ENCODE measurements at regions not wholly inside any gene's neighbourhood (a gene's known extent, or its start where the extent isn't known, plus 50 kb on each side); places are given as distances from the start of the nearest gene placed in this dataset.
"Not testable (repeated sequence)": the region's sequence is repeated elsewhere in the genome, so short reads cannot be mapped to it uniquely, and the experiment has no call there.

DNA sequence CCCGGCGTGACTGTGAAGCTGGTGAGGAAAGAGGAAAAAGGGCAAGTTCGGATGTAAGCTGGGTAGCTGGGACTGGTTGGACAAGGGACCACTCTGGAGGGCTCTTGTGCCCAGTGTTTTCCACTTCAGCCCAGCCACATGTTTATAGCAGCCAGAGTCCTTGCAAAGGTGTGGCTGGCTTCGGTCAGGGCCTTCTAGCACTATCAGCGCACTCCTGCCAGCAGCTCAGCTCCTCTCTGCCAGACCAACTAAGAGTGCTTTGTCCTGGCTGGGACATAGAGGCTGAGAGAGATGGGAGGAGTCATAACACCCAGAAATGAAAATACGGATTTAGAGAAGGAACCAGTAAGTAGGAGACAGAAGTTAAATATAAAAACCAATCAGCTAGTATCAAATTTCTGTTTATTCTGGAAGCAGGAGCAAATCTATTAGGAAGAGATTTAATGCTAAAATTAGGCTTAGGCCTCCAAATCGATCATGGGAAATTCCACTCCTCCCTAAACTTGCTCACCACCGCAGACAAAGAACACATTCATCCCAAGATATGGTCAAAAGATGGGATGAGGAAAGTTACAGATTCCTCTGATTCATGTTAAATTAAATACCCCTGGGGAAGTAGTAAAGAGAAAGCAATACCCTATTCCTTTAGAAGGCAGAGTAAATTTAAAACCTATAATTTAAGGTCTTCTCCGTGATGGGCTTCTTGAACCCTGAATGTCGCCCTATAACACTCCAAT is 135.0 kb downstream of the RALA start:
- H3K9me3 ChIP-seq (ENCODE audit: control insufficient read depth in 1 of 2, low read length in 2 of 2) = no peaks in the 10 kb centered on the region
- H3K27me3 ChIP-seq (ENCODE audit: control insufficient read depth in 1 of 2, insufficient read depth in 2 of 2, low read length in 2 of 2) = no peaks in the 10 kb centered on the region
- H3K36me3 ChIP-seq (ENCODE audit: control insufficient read depth in 1 of 2, insufficient read depth in 2 of 2, low read length in 2 of 2) = no peaks in the 10 kb centered on the region
- H3K4me1 ChIP-seq (ENCODE audit: control insufficient read depth in 1 of 2, insufficient read depth in 2 of 2, low read length in 2 of 2) = no peaks in the 10 kb centered on the region
- no peak overlapping the region for H3K9ac ChIP-seq (ENCODE audit: low read depth in 1 of 2, low read length in 2 of 2)
- H3K27ac ChIP-seq (ENCODE audit: low read depth, low read length) = no peak overlapping the region
- H3K4me3 ChIP-seq (ENCODE audit: low read depth in 1 of 2, low read length in 2 of 2) = no peak overlapping the region

DNA sequence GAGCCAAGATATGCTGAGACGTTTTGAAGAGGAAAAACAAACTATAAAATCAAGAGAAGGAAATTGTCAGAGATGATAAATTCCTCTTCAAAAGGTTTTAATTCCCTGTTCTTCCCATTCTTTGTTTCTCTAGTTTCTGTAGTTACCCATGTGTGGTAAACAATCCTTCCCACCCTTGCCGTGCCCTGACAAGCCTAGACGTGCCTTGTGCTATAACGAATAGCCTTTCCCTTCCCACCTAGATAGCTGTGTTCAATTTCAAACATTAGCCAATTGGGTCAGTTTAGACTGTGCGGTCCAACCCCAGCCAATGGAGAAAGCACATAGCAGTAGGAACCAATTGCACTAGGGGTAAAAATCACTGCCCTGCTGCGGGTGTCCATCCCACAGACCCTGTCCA is 138.1 kb downstream of the RALA start:
- Histone ChIP-seq H3K27ac (ENCODE audit: low read depth, low read length) (no peak overlapping the region), H3K9me3 (ENCODE audit: control insufficient read depth in 1 of 2, low read length in 2 of 2) (no peaks in the 10 kb centered on the region), H3K27me3 (ENCODE audit: control insufficient read depth in 1 of 2, insufficient read depth in 2 of 2, low read length in 2 of 2) (no peaks in the 10 kb centered on the region), H3K4me3 (ENCODE audit: low read depth in 1 of 2, low read length in 2 of 2) (no peak overlapping the region), H3K36me3 (ENCODE audit: control insufficient read depth in 1 of 2, insufficient read depth in 2 of 2, low read length in 2 of 2) (no peaks in the 10 kb centered on the region), H3K4me1 (ENCODE audit: control insufficient read depth in 1 of 2, insufficient read depth in 2 of 2, low read length in 2 of 2) (no peaks in the 10 kb centered on the region), H3K9ac (ENCODE audit: low read depth in 1 of 2, low read length in 2 of 2) (no peak overlapping the region)

DNA sequence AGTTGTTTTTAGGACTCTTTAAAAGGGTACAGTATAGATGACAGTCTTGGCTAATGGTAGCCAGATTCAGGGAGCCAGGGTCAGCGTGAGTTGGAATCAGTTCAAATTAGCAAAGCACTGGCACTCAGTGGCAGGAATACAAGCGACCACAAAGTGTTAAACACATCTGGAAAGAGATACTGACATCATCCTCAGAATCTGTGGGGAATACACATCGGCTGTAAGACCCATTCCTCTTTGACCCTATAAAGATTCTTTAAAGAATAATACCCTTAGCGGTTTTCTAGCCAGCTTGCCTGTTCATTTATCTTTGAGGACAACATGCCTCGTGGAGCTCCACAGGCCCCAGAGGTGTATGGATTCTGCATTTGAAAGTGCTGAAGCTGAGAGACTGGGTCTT is 139.1 kb downstream of the RALA start:
- not testable (repeated sequence) for H3K9ac ChIP-seq (ENCODE audit: low read depth in 1 of 2, low read length in 2 of 2); H3K27me3 ChIP-seq (ENCODE audit: control insufficient read depth in 1 of 2, insufficient read depth in 2 of 2, low read length in 2 of 2); H3K4me3 ChIP-seq (ENCODE audit: low read depth in 1 of 2, low read length in 2 of 2); H3K9me3 ChIP-seq (ENCODE audit: control insufficient read depth in 1 of 2, low read length in 2 of 2); H3K36me3 ChIP-seq (ENCODE audit: control insufficient read depth in 1 of 2, insufficient read depth in 2 of 2, low read length in 2 of 2); H3K27ac ChIP-seq (ENCODE audit: low read depth, low read length); H3K4me1 ChIP-seq (ENCODE audit: control insufficient read depth in 1 of 2, insufficient read depth in 2 of 2, low read length in 2 of 2)

DNA sequence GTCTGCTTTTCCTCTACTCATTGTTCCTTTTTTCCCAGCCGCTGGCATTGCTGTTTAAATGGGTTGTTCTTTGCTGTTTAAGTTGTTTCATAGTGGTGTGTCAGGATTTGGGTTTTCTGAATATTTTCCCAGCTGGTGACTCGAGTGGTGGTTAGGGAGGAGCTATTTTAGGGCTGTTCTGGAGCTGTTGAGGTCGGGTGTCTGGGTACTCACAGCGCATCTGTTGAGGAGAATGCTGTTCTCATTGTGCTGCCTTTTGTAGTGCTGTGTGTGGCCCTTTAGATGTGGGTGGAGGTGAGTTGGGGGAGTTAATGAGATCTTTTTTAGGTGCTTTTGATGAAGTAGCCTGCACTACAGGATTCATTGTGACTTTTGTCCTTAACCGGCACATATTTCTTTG is 139.5 kb downstream of the RALA start:
- not testable (repeated sequence) for H3K4me3 ChIP-seq (ENCODE audit: low read depth in 1 of 2, low read length in 2 of 2); H3K27me3 ChIP-seq (ENCODE audit: control insufficient read depth in 1 of 2, insufficient read depth in 2 of 2, low read length in 2 of 2); H3K9me3 ChIP-seq (ENCODE audit: control insufficient read depth in 1 of 2, low read length in 2 of 2); H3K36me3 ChIP-seq (ENCODE audit: control insufficient read depth in 1 of 2, insufficient read depth in 2 of 2, low read length in 2 of 2); H3K9ac ChIP-seq (ENCODE audit: low read depth in 1 of 2, low read length in 2 of 2); H3K27ac ChIP-seq (ENCODE audit: low read depth, low read length); H3K4me1 ChIP-seq (ENCODE audit: control insufficient read depth in 1 of 2, insufficient read depth in 2 of 2, low read length in 2 of 2)

DNA sequence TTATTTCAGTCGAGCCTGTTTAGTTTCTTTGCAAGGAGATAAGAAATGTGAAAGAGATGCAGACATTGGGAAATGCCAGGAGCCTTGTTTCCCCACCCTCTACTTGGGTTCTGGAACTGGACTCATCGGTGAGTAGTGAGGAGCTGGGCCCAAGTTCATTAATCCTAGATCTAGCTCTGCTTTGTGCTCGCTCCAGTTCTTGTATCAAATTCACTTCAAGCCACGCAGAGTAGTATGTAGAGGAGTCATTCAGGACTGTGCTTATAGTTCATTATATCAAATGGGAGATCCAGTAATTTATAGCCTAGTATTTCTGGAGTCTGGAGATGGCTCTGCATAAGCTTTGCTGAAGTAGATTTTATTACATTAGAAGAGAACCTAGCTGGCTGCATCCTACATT is 142.5 kb downstream of the RALA start:
- not testable (repeated sequence) for H3K27ac ChIP-seq (ENCODE audit: low read depth, low read length); H3K9me3 ChIP-seq (ENCODE audit: control insufficient read depth in 1 of 2, low read length in 2 of 2); H3K4me1 ChIP-seq (ENCODE audit: control insufficient read depth in 1 of 2, insufficient read depth in 2 of 2, low read length in 2 of 2); H3K27me3 ChIP-seq (ENCODE audit: control insufficient read depth in 1 of 2, insufficient read depth in 2 of 2, low read length in 2 of 2); H3K9ac ChIP-seq (ENCODE audit: low read depth in 1 of 2, low read length in 2 of 2); H3K4me3 ChIP-seq (ENCODE audit: low read depth in 1 of 2, low read length in 2 of 2); H3K36me3 ChIP-seq (ENCODE audit: control insufficient read depth in 1 of 2, insufficient read depth in 2 of 2, low read length in 2 of 2)

DNA sequence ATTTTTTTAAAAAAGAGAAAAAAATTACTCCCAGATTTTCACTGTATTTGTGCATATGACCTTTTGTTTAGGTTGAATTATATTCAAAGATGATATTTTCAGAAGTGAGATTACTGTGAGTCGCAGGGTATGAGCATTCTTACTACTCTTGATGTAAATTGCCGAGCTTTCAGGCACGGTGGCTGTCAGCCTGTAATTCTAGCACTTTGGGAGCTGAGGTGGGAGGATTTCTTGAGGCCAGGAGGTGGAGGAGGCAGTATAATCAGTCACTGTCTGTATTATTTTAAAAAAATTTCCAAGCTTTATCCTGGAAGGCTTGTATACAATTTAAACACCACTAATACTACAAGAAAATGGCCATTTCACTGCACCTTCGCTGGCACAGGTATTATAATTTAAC is 145.1 kb downstream of the RALA start:
- H3K9ac ChIP-seq (ENCODE audit: low read depth in 1 of 2, low read length in 2 of 2); H3K27ac ChIP-seq (ENCODE audit: low read depth, low read length); H3K4me3 ChIP-seq (ENCODE audit: low read depth in 1 of 2, low read length in 2 of 2); H3K36me3 ChIP-seq (ENCODE audit: control insufficient read depth in 1 of 2, insufficient read depth in 2 of 2, low read length in 2 of 2); H3K27me3 ChIP-seq (ENCODE audit: control insufficient read depth in 1 of 2, insufficient read depth in 2 of 2, low read length in 2 of 2); H3K4me1 ChIP-seq (ENCODE audit: control insufficient read depth in 1 of 2, insufficient read depth in 2 of 2, low read length in 2 of 2); H3K9me3 ChIP-seq (ENCODE audit: control insufficient read depth in 1 of 2, low read length in 2 of 2): not testable (repeated sequence)

DNA sequence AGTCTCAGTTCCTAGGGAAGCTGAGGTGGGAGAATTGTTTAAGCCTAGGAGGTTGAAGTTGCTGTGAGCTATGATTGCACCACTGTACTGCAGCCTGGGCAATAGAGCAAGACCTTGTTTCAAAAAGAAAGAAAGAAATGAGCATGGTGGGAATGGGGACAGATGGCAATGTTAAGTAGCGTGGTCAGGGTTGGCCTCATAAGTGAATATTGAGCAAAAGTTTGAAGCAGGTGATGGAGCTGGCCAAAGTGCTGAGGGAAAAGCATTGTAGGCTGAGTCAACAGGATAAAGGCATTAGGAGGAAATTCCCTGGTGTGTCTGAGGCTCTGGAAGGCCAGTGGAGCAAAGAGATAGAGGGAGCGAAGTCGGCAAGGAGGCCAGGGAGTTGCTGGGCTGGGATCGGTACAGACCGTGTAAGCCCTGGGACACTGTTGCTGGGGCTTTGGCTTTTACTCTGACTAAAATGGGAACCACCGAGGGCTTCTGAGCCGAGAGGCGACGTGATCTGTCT is 151.0 kb downstream of the RALA start:
- not testable (repeated sequence) for H3K9ac ChIP-seq (ENCODE audit: low read depth in 1 of 2, low read length in 2 of 2); H3K27me3 ChIP-seq (ENCODE audit: control insufficient read depth in 1 of 2, insufficient read depth in 2 of 2, low read length in 2 of 2); H3K27ac ChIP-seq (ENCODE audit: low read depth, low read length); H3K36me3 ChIP-seq (ENCODE audit: control insufficient read depth in 1 of 2, insufficient read depth in 2 of 2, low read length in 2 of 2); H3K4me1 ChIP-seq (ENCODE audit: control insufficient read depth in 1 of 2, insufficient read depth in 2 of 2, low read length in 2 of 2); H3K4me3 ChIP-seq (ENCODE audit: low read depth in 1 of 2, low read length in 2 of 2); H3K9me3 ChIP-seq (ENCODE audit: control insufficient read depth in 1 of 2, low read length in 2 of 2)

DNA sequence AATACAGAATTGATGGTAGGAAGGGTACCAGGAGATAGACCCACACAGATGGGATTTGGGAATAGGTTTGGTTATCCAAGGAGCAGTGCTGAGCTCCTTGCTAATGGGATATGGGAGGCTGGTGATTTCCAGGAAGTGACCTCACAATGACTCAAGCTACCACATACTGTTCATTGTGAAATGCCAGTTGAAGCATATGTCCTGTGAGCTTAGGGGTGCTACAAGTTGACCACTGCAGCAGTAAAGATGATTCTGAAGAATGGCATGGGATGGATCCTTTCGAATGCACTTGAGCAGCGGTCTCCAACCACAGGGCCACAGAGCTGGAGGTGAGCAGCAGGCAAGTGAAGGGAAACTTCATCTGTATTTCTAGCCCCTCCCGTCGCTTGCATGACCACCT is 158.2 kb downstream of the RALA start:
- H3K4me1 ChIP-seq (ENCODE audit: control insufficient read depth in 1 of 2, insufficient read depth in 2 of 2, low read length in 2 of 2); H3K9ac ChIP-seq (ENCODE audit: low read depth in 1 of 2, low read length in 2 of 2); H3K4me3 ChIP-seq (ENCODE audit: low read depth in 1 of 2, low read length in 2 of 2); H3K27me3 ChIP-seq (ENCODE audit: control insufficient read depth in 1 of 2, insufficient read depth in 2 of 2, low read length in 2 of 2); H3K36me3 ChIP-seq (ENCODE audit: control insufficient read depth in 1 of 2, insufficient read depth in 2 of 2, low read length in 2 of 2); H3K9me3 ChIP-seq (ENCODE audit: control insufficient read depth in 1 of 2, low read length in 2 of 2); H3K27ac ChIP-seq (ENCODE audit: low read depth, low read length): not testable (repeated sequence)

DNA sequence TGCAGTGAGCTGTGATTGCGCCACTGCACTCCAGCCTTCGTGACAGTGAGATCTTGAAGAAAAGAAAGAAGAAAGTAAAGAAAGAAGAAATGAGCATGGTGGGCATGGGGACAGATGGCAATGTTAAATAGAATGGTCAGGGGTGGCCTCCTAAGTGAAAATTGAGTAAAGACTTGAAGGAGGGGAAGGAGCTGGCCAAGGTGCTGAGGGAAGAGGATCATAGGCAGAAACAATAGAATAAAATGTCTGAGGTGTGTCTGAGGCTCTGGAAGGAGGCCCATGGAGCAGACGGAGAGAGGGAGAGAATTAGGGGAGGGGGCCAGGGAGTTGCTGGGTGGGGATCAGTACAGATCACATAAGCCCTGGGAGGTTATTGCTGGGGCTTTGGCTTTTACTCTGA is 163.1 kb downstream of the RALA start:
- H3K36me3 ChIP-seq (ENCODE audit: control insufficient read depth in 1 of 2, insufficient read depth in 2 of 2, low read length in 2 of 2); H3K9ac ChIP-seq (ENCODE audit: low read depth in 1 of 2, low read length in 2 of 2); H3K4me1 ChIP-seq (ENCODE audit: control insufficient read depth in 1 of 2, insufficient read depth in 2 of 2, low read length in 2 of 2); H3K9me3 ChIP-seq (ENCODE audit: control insufficient read depth in 1 of 2, low read length in 2 of 2); H3K4me3 ChIP-seq (ENCODE audit: low read depth in 1 of 2, low read length in 2 of 2); H3K27me3 ChIP-seq (ENCODE audit: control insufficient read depth in 1 of 2, insufficient read depth in 2 of 2, low read length in 2 of 2); H3K27ac ChIP-seq (ENCODE audit: low read depth, low read length): not testable (repeated sequence)

DNA sequence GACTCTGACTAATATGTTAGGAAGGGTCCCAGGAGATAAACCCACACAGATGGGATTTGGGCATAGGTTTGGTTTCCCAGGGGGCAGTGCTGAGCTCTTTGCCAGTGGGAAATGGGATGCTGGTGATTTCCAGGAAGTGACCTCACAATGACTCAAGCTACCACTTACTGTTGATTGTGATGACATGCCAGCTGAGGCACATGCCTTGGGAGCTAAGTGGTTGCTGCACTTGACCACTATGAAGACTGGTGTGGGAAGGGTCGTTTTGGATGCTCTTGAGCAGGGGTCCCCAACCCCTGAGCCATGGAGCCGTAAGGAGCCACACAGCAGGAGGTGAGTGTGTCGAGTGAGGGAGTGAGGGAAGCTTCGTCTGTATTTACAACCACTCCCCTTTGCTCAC is 159.0 kb upstream of the CDK13 start:
- H3K36me3 ChIP-seq (ENCODE audit: control insufficient read depth in 1 of 2, insufficient read depth in 2 of 2, low read length in 2 of 2) = not testable (repeated sequence)

DNA sequence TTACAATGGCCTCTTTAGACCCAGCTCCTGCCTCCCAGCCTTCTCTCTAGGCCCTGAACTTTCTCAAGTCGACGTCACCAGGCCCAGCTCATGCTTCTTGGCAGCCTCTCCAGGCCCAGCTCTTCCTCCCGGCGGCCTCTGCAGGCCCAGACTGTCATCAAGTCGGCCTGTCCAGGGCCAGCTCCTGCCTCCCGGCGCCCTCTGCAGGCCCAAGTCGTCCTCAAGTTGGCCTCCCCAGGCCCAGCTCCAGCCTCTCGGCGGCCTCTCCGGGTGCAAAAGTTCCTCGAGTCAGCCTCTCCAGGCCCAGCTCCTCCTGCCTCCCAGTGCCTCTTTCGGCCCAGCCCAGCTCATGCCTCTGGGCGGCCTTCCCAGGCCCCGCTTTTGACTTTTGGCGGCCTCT is 158.1 kb upstream of the CDK13 start:
- H3K36me3 ChIP-seq (ENCODE audit: control insufficient read depth in 1 of 2, insufficient read depth in 2 of 2, low read length in 2 of 2) = not testable (repeated sequence)

More for the DNA sequence above, 159.0 kb upstream of the CDK13 start:
- not testable (repeated sequence) for H3K9me3 ChIP-seq (ENCODE audit: control insufficient read depth in 1 of 2, low read length in 2 of 2); H3K27me3 ChIP-seq (ENCODE audit: control insufficient read depth in 1 of 2, insufficient read depth in 2 of 2, low read length in 2 of 2); H3K27ac ChIP-seq (ENCODE audit: low read depth, low read length); H3K4me3 ChIP-seq (ENCODE audit: low read depth in 1 of 2, low read length in 2 of 2); H3K4me1 ChIP-seq (ENCODE audit: control insufficient read depth in 1 of 2, insufficient read depth in 2 of 2, low read length in 2 of 2); H3K9ac ChIP-seq (ENCODE audit: low read depth in 1 of 2, low read length in 2 of 2)

More for the DNA sequence above, 158.1 kb upstream of the CDK13 start:
- not testable (repeated sequence) for H3K9ac ChIP-seq (ENCODE audit: low read depth in 1 of 2, low read length in 2 of 2); H3K27me3 ChIP-seq (ENCODE audit: control insufficient read depth in 1 of 2, insufficient read depth in 2 of 2, low read length in 2 of 2); H3K27ac ChIP-seq (ENCODE audit: low read depth, low read length); H3K4me3 ChIP-seq (ENCODE audit: low read depth in 1 of 2, low read length in 2 of 2); H3K4me1 ChIP-seq (ENCODE audit: control insufficient read depth in 1 of 2, insufficient read depth in 2 of 2, low read length in 2 of 2); H3K9me3 ChIP-seq (ENCODE audit: control insufficient read depth in 1 of 2, low read length in 2 of 2)

Data from duodenal mucosa (tissue), 2 donors.